Lower leg skin (tissue), 3 donors: ENCODE measurements at regions not wholly inside any gene's neighbourhood (a gene's known extent, or its start where the extent isn't known, plus 50 kb on each side); places are given as distances from the start of the nearest gene placed in this dataset.

Experiments
- POLR2A ChIP-seq, 2 donors: fragments of 450-650 bp; IDR thresholded peaks; one replicate each; pipeline ENCODE4 v1.6.1; 2016 to 2017; ENCODE audit warnings: antibody characterized with exemption in 2 of 2, mild to moderate bottlenecking in 1 of 2, moderate library complexity in 1 of 2
- TF ChIP-seq, protein P1 (sequence below), 3 donors: fragments of 450-650 bp; IDR thresholded peaks; one replicate each; pipeline ENCODE4 v1.5.1; 2016; ENCODE audit warnings: antibody characterized with exemption in 3 of 3, mild to moderate bottlenecking in 3 of 3, moderate library complexity in 2 of 3

DNA sequence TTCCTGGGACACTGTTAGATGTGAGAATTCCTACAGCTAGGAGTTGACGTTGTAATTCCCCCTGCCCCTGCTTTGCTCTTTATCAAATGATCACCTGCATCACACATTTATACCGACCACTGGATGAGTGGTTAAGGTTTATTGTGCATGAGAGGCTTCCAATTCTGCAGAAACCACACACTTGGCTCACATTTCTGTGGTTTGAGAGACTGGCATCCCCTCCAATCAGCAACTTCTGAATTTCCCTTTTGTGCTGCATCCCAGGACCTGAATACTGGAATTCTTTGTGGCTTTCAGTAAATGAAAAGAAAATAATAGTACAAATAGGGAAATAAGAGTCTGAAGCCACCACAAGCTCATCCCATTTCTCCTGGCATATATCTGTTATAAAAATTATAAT, 628.7 kb upstream of the PIK3C3 start:
- TF ChIP-seq, protein P1, sequence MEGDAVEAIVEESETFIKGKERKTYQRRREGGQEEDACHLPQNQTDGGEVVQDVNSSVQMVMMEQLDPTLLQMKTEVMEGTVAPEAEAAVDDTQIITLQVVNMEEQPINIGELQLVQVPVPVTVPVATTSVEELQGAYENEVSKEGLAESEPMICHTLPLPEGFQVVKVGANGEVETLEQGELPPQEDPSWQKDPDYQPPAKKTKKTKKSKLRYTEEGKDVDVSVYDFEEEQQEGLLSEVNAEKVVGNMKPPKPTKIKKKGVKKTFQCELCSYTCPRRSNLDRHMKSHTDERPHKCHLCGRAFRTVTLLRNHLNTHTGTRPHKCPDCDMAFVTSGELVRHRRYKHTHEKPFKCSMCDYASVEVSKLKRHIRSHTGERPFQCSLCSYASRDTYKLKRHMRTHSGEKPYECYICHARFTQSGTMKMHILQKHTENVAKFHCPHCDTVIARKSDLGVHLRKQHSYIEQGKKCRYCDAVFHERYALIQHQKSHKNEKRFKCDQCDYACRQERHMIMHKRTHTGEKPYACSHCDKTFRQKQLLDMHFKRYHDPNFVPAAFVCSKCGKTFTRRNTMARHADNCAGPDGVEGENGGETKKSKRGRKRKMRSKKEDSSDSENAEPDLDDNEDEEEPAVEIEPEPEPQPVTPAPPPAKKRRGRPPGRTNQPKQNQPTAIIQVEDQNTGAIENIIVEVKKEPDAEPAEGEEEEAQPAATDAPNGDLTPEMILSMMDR (IDR thresholded peaks at IDR 0.05) = no peak
- TF ChIP-seq POLR2A (IDR thresholded peaks at IDR 0.05) = no peak
